HepG2 (cell line): ENCODE measurements at regions not wholly inside any gene's neighbourhood (a gene's known extent, or its start where the extent isn't known, plus 50 kb on each side); places are given as distances from the start of the nearest gene placed in this dataset.

Experiments
- AGO2 ChIP-seq: fragments of 200-400 bp; formaldehyde crosslinking; optimal IDR thresholded peaks from 2 replicates; pipeline ENCODE3; 2017; ENCODE audit warnings: mild to moderate bottlenecking, low read depth, low read length, moderate library complexity
- CEBPG ChIP-seq: IDR thresholded peaks from 2 replicates; pipeline ENCODE4 v1.6.1; 2016
- CENPX ChIP-seq: sonication (generic); formaldehyde crosslinking; IDR thresholded peaks from 2 replicates; pipeline ENCODE4 v1.9.0; 2021; ENCODE audit warnings: mild to moderate bottlenecking, missing genetic modification reagents, moderate library complexity
- GPN1 ChIP-seq: sonication (generic); formaldehyde crosslinking; IDR thresholded peaks from 2 replicates; pipeline ENCODE4 v1.5.1; 2020; ENCODE audit warnings: missing genetic modification reagents, borderline replicate concordance
- HNF4G ChIP-seq, 2 experiments: sonication (generic) in 1 of 2; formaldehyde crosslinking in 1 of 2; IDR thresholded peaks; 2 replicates each; pipeline versions ENCODE4 v1.4.0 to v1.6.1; 2011 to 2020; ENCODE audit warnings: borderline replicate concordance in 2 of 2, low read depth in 2 of 2, mild to moderate bottlenecking in 2 of 2, low read length in 1 of 2, missing genetic modification reagents in 1 of 2, moderate library complexity in 1 of 2
- HOXA7 ChIP-seq: sonication (generic); formaldehyde crosslinking; IDR thresholded peaks from 2 replicates; pipeline ENCODE4 v1.8.1; 2022; ENCODE audit warnings: mild to moderate bottlenecking, missing genetic modification reagents, moderate library complexity
- IKZF4 ChIP-seq: sonication (generic); formaldehyde crosslinking; IDR thresholded peaks from 2 replicates; pipeline ENCODE4 v1.5.1; 2020; ENCODE audit warnings: borderline replicate concordance, mild to moderate bottlenecking, low read depth, missing genetic modification reagents; ENCODE audit errors: not compliant biosample characterization
- KAT8 ChIP-seq: IDR thresholded peaks from 2 replicates; pipeline ENCODE4 v1.6.1; 2016; ENCODE audit warnings: missing genetic modification reagents, missing compliant biosample characterization
- NFRKB ChIP-seq: fragments of 450-650 bp; IDR thresholded peaks from 2 replicates; pipeline ENCODE4 v1.6.1; 2017
- PRPF4 ChIP-seq: fragments of 200-400 bp; formaldehyde crosslinking; IDR thresholded peaks from 2 replicates; pipeline ENCODE4 v1.6.1; 2016; ENCODE audit warnings: low read length, low read depth; ENCODE audit not compliant: poor library complexity, severe bottlenecking
- TBL1XR1 ChIP-seq: fragments of 150-350 bp; IDR thresholded peaks from 2 replicates; pipeline ENCODE4 v1.6.1; 2014; ENCODE audit warnings: borderline replicate concordance, low read length; ENCODE audit not compliant: partially characterized antibody
- TGIF2 ChIP-seq: IDR thresholded peaks from 2 replicates; pipeline ENCODE4 v1.6.1; 2016; ENCODE audit warnings: control low read depth, missing compliant biosample characterization
- U2AF1 ChIP-seq: fragments of 200-400 bp; formaldehyde crosslinking; optimal IDR thresholded peaks from 2 replicates; pipeline ENCODE3; 2017; ENCODE audit warnings: mild to moderate bottlenecking, low read depth, low read length
- ZNF569 ChIP-seq: sonication (generic); formaldehyde crosslinking; IDR thresholded peaks from 2 replicates; pipeline ENCODE4 v1.5.0; 2020; ENCODE audit warnings: mild to moderate bottlenecking, missing genetic modification reagents, moderate library complexity, borderline replicate concordance
- ZNF674 ChIP-seq: sonication (generic); formaldehyde crosslinking; IDR thresholded peaks from 2 replicates; pipeline ENCODE4 v1.5.0; 2020; ENCODE audit warnings: low read depth, mild to moderate bottlenecking, missing genetic modification reagents
- ZNF83 ChIP-seq: sonication (generic); formaldehyde crosslinking; IDR thresholded peaks from 2 replicates; pipeline ENCODE4 v1.4.0; 2020; ENCODE audit warnings: missing genetic modification reagents, mild to moderate bottlenecking, borderline replicate concordance
- TF ChIP-seq, protein P1 (sequence below): sonication (generic); formaldehyde crosslinking; IDR thresholded peaks from 2 replicates; pipeline ENCODE4 v1.8.1; 2023; ENCODE audit warnings: mild to moderate bottlenecking, moderate library complexity, missing genetic modification reagents
- TF ChIP-seq, protein P2 (sequence below): sonication (generic); formaldehyde crosslinking; IDR thresholded peaks from 2 replicates; pipeline ENCODE4 v1.4.0; 2020; ENCODE audit warnings: missing genetic modification reagents, borderline replicate concordance
- TF ChIP-seq, protein P3 (sequence below): sonication (generic); IDR thresholded peaks from 2 replicates; pipeline ENCODE4 v1.6.1; 2016; ENCODE audit warnings: low read depth, borderline replicate concordance
- TF ChIP-seq, protein P4 (sequence below): sonication (generic); formaldehyde crosslinking; IDR thresholded peaks from 2 replicates; pipeline ENCODE4 v1.4.0; 2020; ENCODE audit warnings: missing genetic modification reagents, borderline replicate concordance
- TF ChIP-seq, protein P5 (sequence below): sonication (generic); formaldehyde crosslinking; IDR thresholded peaks from 2 replicates; pipeline ENCODE4 v1.8.1; 2023; ENCODE audit warnings: mild to moderate bottlenecking, inconsistent platforms, moderate library complexity, missing genetic modification reagents, borderline replicate concordance

DNA sequence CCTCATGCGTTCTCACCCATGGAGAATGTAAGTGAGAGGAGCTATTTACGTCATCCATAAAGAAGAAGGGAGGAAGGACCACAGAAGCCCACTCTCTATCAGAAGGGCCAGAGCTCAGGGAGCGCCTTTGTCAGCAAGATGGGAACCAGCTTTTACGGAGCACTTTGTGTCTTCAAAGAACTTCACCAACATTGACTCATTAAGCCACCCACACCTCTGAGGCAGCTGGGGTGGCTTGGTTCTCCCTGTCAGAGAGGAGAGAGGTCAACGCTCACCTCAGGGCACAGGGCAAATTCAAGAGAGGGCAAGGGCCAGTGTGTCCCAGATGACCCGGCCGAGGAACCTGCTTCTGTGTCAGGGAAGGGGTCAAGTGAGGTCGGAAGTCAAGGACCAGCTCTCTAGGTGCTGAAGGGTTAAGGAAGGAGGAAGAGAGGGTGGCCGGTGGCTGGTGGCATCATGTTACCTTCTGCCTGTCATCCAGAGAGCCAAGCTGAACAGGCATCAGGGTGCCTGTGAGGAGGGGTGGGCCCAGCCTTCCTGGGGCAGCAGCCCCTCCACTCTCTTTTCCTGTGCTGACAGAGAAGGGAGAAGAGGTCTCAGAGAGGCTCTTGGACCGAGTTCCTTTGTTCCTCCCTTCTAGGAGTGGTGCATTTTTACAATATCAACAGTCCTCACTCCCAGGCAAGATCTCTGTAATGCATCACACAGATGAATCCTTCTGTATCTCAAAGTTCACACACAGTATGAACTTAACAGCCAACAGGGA, 109.0 kb downstream of the ETS2 start (continued):
- TF ChIP-seq, protein P1, sequence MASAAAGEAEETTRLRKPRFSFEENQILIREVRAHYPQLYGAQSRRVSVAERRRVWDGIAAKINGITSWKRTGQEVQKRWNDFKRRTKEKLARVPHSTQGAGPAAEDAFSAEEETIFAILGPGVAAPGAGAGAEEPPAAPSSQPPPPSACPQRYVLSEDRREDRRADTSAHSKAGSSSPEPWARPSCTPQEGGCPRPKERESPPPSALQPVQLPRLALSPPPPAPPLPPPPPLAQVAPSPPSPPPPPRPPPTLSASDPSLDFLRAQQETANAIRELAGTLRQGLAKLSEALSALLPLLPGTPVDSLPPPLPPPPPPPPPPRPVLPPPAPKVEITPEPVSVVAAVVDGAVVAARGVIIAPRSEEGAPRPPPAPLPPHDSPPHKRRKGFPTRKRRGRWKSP (CRISPR knock-in tag): no peak
- TF ChIP-seq NFRKB: no peak
- TF ChIP-seq CENPX (CRISPR knock-in tag): no peak
- TF ChIP-seq, protein P2, sequence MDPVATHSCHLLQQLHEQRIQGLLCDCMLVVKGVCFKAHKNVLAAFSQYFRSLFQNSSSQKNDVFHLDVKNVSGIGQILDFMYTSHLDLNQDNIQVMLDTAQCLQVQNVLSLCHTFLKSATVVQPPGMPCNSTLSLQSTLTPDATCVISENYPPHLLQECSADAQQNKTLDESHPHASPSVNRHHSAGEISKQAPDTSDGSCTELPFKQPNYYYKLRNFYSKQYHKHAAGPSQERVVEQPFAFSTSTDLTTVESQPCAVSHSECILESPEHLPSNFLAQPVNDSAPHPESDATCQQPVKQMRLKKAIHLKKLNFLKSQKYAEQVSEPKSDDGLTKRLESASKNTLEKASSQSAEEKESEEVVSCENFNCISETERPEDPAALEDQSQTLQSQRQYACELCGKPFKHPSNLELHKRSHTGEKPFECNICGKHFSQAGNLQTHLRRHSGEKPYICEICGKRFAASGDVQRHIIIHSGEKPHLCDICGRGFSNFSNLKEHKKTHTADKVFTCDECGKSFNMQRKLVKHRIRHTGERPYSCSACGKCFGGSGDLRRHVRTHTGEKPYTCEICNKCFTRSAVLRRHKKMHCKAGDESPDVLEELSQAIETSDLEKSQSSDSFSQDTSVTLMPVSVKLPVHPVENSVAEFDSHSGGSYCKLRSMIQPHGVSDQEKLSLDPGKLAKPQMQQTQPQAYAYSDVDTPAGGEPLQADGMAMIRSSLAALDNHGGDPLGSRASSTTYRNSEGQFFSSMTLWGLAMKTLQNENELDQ (CRISPR knock-in tag): no peak
- TF ChIP-seq, protein P3, sequence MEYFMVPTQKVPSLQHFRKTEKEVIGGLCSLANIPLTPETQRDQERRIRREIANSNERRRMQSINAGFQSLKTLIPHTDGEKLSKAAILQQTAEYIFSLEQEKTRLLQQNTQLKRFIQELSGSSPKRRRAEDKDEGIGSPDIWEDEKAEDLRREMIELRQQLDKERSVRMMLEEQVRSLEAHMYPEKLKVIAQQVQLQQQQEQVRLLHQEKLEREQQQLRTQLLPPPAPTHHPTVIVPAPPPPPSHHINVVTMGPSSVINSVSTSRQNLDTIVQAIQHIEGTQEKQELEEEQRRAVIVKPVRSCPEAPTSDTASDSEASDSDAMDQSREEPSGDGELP: no peak
- TF ChIP-seq HOXA7 (CRISPR knock-in tag): no peak
- TF ChIP-seq PRPF4: no peak
- TF ChIP-seq TGIF2 (CRISPR knock-in tag): no peak
- TF ChIP-seq, protein P4, sequence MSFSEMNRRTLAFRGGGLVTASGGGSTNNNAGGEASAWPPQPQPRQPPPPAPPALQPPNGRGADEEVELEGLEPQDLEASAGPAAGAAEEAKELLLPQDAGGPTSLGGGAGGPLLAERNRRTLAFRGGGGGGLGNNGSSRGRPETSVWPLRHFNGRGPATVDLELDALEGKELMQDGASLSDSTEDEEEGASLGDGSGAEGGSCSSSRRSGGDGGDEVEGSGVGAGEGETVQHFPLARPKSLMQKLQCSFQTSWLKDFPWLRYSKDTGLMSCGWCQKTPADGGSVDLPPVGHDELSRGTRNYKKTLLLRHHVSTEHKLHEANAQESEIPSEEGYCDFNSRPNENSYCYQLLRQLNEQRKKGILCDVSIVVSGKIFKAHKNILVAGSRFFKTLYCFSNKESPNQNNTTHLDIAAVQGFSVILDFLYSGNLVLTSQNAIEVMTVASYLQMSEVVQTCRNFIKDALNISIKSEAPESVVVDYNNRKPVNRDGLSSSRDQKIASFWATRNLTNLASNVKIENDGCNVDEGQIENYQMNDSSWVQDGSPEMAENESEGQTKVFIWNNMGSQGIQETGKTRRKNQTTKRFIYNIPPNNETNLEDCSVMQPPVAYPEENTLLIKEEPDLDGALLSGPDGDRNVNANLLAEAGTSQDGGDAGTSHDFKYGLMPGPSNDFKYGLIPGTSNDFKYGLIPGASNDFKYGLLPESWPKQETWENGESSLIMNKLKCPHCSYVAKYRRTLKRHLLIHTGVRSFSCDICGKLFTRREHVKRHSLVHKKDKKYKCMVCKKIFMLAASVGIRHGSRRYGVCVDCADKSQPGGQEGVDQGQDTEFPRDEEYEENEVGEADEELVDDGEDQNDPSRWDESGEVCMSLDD (CRISPR knock-in tag): no peak
- no peak for TF ChIP-seq ZNF83 (CRISPR knock-in tag)
- no peak for TF ChIP-seq KAT8 (CRISPR knock-in tag)
- no peak for TF ChIP-seq U2AF1
- no peak for TF ChIP-seq CEBPG
- no peak for TF ChIP-seq TBL1XR1
- TF ChIP-seq ZNF569 (CRISPR knock-in tag): no peak
- no peak for TF ChIP-seq AGO2
- no peak for TF ChIP-seq IKZF4
- no peak for TF ChIP-seq ZNF674
- no peak for TF ChIP-seq GPN1
- TF ChIP-seq HNF4G (IDR thresholded peaks at IDR 0.05; ENCODE audit: borderline replicate concordance, low read depth, low read length): no peak
- TF ChIP-seq HNF4G (CRISPR knock-in tag; IDR thresholded peaks at IDR 0.05; ENCODE audit: borderline replicate concordance, low read depth): no peak
- TF ChIP-seq, protein P5, sequence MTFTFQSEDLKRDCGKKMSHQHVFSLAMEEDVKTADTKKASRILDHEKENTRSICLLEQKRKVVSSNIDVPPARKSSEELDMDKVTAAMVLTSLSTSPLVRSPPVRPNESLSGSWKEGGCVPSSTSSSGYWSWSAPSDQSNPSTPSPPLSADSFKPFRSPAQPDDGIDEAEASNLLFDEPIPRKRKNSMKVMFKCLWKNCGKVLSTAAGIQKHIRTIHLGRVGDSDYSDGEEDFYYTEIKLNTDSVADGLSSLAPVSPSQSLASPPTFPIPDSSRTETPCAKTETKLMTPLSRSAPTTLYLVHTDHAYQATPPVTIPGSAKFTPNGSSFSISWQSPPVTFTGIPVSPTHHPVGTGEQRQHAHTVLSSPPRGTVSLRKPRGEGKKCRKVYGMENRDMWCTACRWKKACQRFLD (CRISPR knock-in tag): no peak
